ENCODE measurements at regions not wholly inside any gene's neighbourhood (a gene's known extent, or its start where the extent isn't known, plus 50 kb on each side); places are given as distances from the start of the nearest gene placed in this dataset.

DNA sequence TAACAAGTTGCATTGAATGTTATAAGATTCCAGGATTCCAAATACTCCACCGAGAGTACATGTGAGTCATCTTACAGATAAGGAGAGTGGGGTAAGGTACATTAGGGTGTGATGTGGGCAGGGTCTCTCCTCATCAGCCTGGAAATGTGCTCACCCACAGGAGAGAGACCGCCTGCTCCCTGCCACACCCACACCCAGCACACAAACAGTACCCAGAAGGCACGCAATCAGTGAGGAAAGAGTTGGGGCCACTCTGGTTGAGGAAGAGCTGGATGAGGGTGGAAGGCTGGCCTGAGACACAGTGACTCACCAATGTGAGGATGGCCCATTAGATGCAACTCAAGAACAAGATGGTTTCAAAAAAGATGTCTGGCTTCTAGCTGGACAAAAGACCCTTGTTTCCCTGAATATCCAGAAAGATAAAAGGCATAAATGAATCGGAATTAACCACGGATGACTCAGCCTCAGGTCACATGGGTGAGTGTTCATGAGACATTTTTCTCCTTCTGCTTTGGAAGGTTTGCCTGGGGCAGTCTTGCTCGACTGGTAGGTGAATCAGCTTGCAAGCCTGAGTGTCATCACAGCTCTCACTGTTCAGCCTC is 51.1 kb upstream of the LHFPL2 start:
- TF ChIP-seq GATA2 (IDR thresholded peaks at IDR 0.05; ENCODE audit: low read depth, low read length) (no peak), GATA3 (IDR thresholded peaks at IDR 0.05; ENCODE audit: low read depth, low read length) (no peak)

DNA sequence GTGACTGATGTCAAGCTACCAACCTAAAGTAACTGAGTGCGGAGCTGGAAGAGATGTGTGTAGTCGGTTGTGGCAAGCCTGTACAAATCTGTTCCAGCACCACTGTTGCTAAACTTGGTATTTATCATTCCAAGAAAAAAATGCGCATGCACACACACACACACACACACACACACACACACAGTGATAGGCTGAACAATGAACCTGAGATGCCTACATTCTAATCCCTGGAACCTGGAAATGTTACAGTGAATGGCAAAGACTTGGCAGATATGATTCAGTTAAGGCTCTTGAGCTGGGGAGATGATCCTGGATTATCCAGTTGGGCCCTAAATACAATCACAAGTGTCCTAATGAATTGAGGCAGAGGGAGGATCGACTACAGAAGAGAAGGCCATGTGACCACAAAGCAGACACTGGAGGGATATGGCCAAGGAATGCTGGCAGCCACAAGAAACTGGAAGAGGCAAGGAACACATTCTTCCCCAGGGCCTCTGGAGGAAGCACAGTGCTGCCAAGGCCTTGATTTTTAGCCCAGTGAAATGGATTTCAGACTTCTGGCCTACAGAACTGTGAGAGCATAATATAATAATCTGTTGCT is 49.7 kb upstream of the LHFPL2 start:
- TF ChIP-seq GATA2 (IDR thresholded peaks at IDR 0.05; ENCODE audit: low read depth, low read length), result no peak
- no peak for TF ChIP-seq GATA3 (IDR thresholded peaks at IDR 0.05; ENCODE audit: low read depth, low read length)
